ENCODE measurements at regions not wholly inside any gene's neighbourhood (a gene's known extent, or its start where the extent isn't known, plus 50 kb on each side); places are given as distances from the start of the nearest gene placed in this dataset.

DNA sequence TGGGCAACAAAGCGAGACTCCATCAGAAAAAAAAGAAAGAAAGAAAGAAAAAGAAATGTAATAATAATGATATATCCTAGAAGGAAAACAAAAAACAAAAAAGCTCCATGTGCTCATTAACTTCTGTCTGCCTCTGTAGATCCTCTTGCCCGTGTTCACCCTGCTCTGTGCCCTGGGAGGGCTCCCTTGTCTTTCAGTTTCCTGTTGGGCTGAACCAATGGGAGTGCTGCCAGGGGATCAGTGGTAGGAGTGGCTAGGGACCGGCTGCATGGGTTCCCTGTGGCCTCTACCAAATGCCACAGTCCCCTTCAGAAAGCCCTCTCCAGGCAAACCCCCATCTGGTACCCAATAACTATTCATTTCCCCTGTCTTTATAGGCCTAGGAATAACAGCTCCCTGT, 51.8 kb upstream of the PARD3 start:
- TF ChIP-seq TAF1 (IDR thresholded peaks at IDR 0.05; ENCODE audit: borderline replicate concordance, low read depth, low read length) (no peak), POLR2AphosphoS5 (IDR thresholded peaks at IDR 0.05; ENCODE audit: low read depth, low read length) (no peak), POLR2A (IDR thresholded peaks at IDR 0.05; ENCODE audit: low read depth, low read length) (no peak)
